ENCODE measurements at regions not wholly inside any gene's neighbourhood (a gene's known extent, or its start where the extent isn't known, plus 50 kb on each side); places are given as distances from the start of the nearest gene placed in this dataset.

DNA sequence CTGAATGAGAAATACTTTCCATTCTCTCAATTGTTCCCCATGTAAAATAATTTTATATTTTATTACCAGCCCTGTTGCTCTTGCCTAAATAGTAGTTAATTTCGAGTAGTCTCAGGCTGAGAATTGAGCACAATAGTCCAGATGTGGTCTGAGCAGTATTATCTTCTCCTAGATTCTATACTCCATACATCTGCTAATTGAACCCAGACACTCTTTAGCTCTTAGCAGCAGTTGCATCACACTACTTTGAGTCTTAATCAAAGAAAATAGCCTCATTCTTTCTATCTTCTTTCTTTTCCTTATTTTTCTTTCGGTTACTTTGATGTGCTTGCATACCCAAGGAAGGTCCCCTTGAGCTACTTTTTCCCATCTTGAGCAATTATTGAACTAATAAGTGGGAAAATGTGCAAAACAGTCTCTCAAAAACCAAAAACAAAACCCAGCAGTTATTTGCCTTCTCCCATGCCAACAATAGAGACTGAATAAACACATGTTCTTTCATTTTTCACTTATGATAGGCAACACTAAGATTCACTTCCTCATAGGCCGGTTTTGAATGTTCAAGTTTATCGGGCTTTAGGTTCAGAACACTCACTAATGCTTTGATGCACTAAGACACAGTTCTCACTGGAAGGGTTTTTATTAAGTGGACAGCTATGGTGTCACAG lies 204.5 kb downstream of the POU4F1 start:
- no peak for TF ChIP-seq EZH2phosphoT487 (IDR thresholded peaks at IDR 0.05; ENCODE audit: borderline replicate concordance, low read length)
- TF ChIP-seq, protein P1, sequence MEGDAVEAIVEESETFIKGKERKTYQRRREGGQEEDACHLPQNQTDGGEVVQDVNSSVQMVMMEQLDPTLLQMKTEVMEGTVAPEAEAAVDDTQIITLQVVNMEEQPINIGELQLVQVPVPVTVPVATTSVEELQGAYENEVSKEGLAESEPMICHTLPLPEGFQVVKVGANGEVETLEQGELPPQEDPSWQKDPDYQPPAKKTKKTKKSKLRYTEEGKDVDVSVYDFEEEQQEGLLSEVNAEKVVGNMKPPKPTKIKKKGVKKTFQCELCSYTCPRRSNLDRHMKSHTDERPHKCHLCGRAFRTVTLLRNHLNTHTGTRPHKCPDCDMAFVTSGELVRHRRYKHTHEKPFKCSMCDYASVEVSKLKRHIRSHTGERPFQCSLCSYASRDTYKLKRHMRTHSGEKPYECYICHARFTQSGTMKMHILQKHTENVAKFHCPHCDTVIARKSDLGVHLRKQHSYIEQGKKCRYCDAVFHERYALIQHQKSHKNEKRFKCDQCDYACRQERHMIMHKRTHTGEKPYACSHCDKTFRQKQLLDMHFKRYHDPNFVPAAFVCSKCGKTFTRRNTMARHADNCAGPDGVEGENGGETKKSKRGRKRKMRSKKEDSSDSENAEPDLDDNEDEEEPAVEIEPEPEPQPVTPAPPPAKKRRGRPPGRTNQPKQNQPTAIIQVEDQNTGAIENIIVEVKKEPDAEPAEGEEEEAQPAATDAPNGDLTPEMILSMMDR (conservative IDR thresholded peaks at IDR 0.05; ENCODE audit: low read depth, low read length) = no peak
